SK-N-SH treated with all-trans-retinoic acid at 6 μM for 48 hours (cell line): ENCODE measurements at regions not wholly inside any gene's neighbourhood (a gene's known extent, or its start where the extent isn't known, plus 50 kb on each side); places are given as distances from the start of the nearest gene placed in this dataset.

Experiments
- ATAC-seq: fragments of 200-7000 bp; cut with Tn5 transposase; 3 replicates; pipeline ENCODE4 v1.9.1; 2020; ENCODE audit warnings: mild to moderate bottlenecking, moderate library complexity
- ARNTL ChIP-seq: fragments of 450-650 bp; formaldehyde crosslinking; IDR thresholded peaks from 2 replicates; pipeline ENCODE4 v1.5.0; 2020; ENCODE audit warnings: low read depth, mild to moderate bottlenecking, moderate library complexity, borderline replicate concordance
- CREB5 ChIP-seq: fragments of 250-450 bp; sonication (Bioruptor Pico); IDR thresholded peaks from 2 replicates; pipeline ENCODE4 v1.5.1; 2020; ENCODE audit warnings: low read depth, mild to moderate bottlenecking, moderate library complexity
- CSDC2 ChIP-seq: fragments of 250-450 bp; sonication (Bioruptor Pico); IDR thresholded peaks from 2 replicates; pipeline ENCODE4 v1.5.0; 2020; ENCODE audit warnings: mild to moderate bottlenecking, moderate library complexity
- ESRRG ChIP-seq: fragments of 250-450 bp; sonication (Bioruptor Pico); IDR thresholded peaks from 2 replicates; pipeline ENCODE4 v1.6.1; 2021; ENCODE audit warnings: mild to moderate bottlenecking
- GLIS3 ChIP-seq: fragments of 250-450 bp; sonication (Bioruptor Pico); IDR thresholded peaks from 2 replicates; pipeline ENCODE4 v1.5.0; 2020; ENCODE audit warnings: mild to moderate bottlenecking, moderate library complexity
- OSR1 ChIP-seq: fragments of 250-450 bp; sonication (Bioruptor Pico); IDR thresholded peaks from 2 replicates; pipeline ENCODE4 v1.8.0; 2022; ENCODE audit warnings: moderate library complexity, mild to moderate bottlenecking, inconsistent platforms
- POU6F1 ChIP-seq: fragments of 250-450 bp; sonication (Bioruptor Pico); IDR thresholded peaks from 2 replicates; pipeline ENCODE4 v1.8.0; 2021; ENCODE audit warnings: low read depth, mild to moderate bottlenecking, moderate library complexity, borderline replicate concordance
- PPARA ChIP-seq: fragments of 250-450 bp; sonication (Bioruptor Pico); IDR thresholded peaks from 2 replicates; pipeline ENCODE4 v1.5.0; 2020; ENCODE audit warnings: mild to moderate bottlenecking, borderline replicate concordance
- RARB ChIP-seq: fragments of 250-450 bp; sonication (Bioruptor Pico); IDR thresholded peaks from 2 replicates; pipeline ENCODE4 v1.8.0; 2021; ENCODE audit warnings: mild to moderate bottlenecking, moderate library complexity
- SNAI2 ChIP-seq: fragments of 250-450 bp; sonication (Bioruptor Pico); IDR thresholded peaks from 2 replicates; pipeline ENCODE4 v1.5.0; 2020; ENCODE audit warnings: mild to moderate bottlenecking, moderate library complexity
- TCF4 ChIP-seq: fragments of 250-450 bp; sonication (Bioruptor Pico); IDR thresholded peaks from 2 replicates; pipeline ENCODE4 v1.8.0; 2021; ENCODE audit warnings: mild to moderate bottlenecking, moderate library complexity, borderline replicate concordance
- TOX ChIP-seq: fragments of 250-450 bp; sonication (Bioruptor Pico); IDR thresholded peaks from 2 replicates; pipeline ENCODE4 v1.8.0; 2021; ENCODE audit warnings: mild to moderate bottlenecking, moderate library complexity, borderline replicate concordance
- TSHZ2 ChIP-seq: fragments of 250-450 bp; sonication (Bioruptor Pico); IDR thresholded peaks from 2 replicates; pipeline ENCODE4 v1.5.0; 2020; ENCODE audit warnings: mild to moderate bottlenecking, moderate library complexity
- ZC3H10 ChIP-seq: fragments of 250-450 bp; sonication (Bioruptor Pico); IDR thresholded peaks from 2 replicates; pipeline ENCODE4 v1.5.1; 2021; ENCODE audit warnings: mild to moderate bottlenecking, moderate library complexity
- ZFP3 ChIP-seq: fragments of 250-450 bp; sonication (Bioruptor Pico); IDR thresholded peaks from 2 replicates; pipeline ENCODE4 v1.5.0; 2020; ENCODE audit warnings: mild to moderate bottlenecking, moderate library complexity
- ZNF565 ChIP-seq: fragments of 450-650 bp; formaldehyde crosslinking; conservative IDR thresholded peaks from 2 replicates; pipeline ENCODE4 v1.5.0; 2020; ENCODE audit warnings: low read depth, mild to moderate bottlenecking, moderate library complexity
- ZNF70 ChIP-seq: fragments of 450-650 bp; formaldehyde crosslinking; IDR thresholded peaks from 2 replicates; pipeline ENCODE4 v1.5.0; 2020; ENCODE audit warnings: mild to moderate bottlenecking, moderate library complexity
- ZNF8 ChIP-seq: fragments of 450-650 bp; formaldehyde crosslinking; IDR thresholded peaks from 2 replicates; pipeline ENCODE4 v1.5.0; 2020; ENCODE audit warnings: mild to moderate bottlenecking, moderate library complexity
- TF ChIP-seq, protein P1 (sequence below): fragments of 250-450 bp; sonication (Bioruptor Pico); IDR thresholded peaks from 2 replicates; pipeline ENCODE4 v1.5.1; 2021; ENCODE audit warnings: mild to moderate bottlenecking, moderate library complexity
- TF ChIP-seq, protein P2 (sequence below): fragments of 250-450 bp; sonication (Bioruptor Pico); IDR thresholded peaks from 2 replicates; pipeline ENCODE4 v1.8.0; 2020; ENCODE audit warnings: mild to moderate bottlenecking, moderate library complexity, borderline replicate concordance

DNA sequence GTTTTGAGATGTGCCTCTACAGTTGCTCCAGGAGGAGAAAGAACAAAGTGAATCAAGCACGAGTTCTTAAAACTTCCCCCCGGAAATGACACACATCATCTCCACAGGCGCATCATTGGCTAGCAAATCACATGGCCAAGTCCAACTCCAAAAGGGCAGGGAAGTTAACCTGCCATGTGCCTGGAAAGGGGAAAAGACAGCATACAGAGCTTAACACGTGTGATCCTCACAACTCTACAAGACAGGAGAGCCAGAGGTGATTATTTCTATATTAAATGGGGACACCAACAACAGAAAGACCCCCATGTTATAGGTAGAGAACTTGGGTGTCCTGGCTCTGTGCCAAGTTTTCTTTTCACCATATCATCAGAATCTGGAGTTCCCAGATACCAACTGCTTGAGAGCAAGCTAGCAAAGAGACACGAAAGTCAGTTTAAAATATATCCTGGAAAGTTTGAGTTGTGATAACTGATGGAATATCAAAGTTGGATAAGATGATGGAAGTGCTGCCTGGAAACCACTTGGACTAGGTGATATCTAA lies 871.1 kb downstream of the UQCRFS1 start (continued):
- TF ChIP-seq TSHZ2 (CRISPR knock-in tag) (no peak), ARNTL (CRISPR knock-in tag) (no peak), ZNF8 (no peak), PPARA (CRISPR knock-in tag) (no peak), ZNF565 (CRISPR knock-in tag) (no peak)

- TF ChIP-seq PPARA (CRISPR knock-in tag) = no peak
- no peak for TF ChIP-seq ZC3H10 (CRISPR knock-in tag)
- no peak for TF ChIP-seq SNAI2 (CRISPR knock-in tag)
- no peak for TF ChIP-seq POU6F1 (CRISPR knock-in tag)
- no peak for TF ChIP-seq ZFP3 (CRISPR knock-in tag)
- no peak for TF ChIP-seq ZNF565 (CRISPR knock-in tag)
- TF ChIP-seq CSDC2 (CRISPR knock-in tag) = no peak
- TF ChIP-seq, protein P1, sequence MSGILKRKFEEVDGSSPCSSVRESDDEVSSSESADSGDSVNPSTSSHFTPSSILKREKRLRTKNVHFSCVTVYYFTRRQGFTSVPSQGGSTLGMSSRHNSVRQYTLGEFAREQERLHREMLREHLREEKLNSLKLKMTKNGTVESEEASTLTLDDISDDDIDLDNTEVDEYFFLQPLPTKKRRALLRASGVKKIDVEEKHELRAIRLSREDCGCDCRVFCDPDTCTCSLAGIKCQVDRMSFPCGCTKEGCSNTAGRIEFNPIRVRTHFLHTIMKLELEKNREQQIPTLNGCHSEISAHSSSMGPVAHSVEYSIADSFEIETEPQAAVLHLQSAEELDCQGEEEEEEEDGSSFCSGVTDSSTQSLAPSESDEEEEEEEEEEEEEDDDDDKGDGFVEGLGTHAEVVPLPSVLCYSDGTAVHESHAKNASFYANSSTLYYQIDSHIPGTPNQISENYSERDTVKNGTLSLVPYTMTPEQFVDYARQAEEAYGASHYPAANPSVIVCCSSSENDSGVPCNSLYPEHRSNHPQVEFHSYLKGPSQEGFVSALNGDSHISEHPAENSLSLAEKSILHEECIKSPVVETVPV (CRISPR knock-in tag) = no peak
- no peak for TF ChIP-seq GLIS3 (CRISPR knock-in tag)
- TF ChIP-seq TOX = no peak
- TF ChIP-seq RARB (CRISPR knock-in tag) = no peak
- no peak for TF ChIP-seq OSR1
- no peak for TF ChIP-seq TCF4
- no peak for TF ChIP-seq CREB5 (CRISPR knock-in tag)
- no peak for TF ChIP-seq ZNF70 (CRISPR knock-in tag)
- no peak for TF ChIP-seq TSHZ2 (CRISPR knock-in tag)
- TF ChIP-seq, protein P2, sequence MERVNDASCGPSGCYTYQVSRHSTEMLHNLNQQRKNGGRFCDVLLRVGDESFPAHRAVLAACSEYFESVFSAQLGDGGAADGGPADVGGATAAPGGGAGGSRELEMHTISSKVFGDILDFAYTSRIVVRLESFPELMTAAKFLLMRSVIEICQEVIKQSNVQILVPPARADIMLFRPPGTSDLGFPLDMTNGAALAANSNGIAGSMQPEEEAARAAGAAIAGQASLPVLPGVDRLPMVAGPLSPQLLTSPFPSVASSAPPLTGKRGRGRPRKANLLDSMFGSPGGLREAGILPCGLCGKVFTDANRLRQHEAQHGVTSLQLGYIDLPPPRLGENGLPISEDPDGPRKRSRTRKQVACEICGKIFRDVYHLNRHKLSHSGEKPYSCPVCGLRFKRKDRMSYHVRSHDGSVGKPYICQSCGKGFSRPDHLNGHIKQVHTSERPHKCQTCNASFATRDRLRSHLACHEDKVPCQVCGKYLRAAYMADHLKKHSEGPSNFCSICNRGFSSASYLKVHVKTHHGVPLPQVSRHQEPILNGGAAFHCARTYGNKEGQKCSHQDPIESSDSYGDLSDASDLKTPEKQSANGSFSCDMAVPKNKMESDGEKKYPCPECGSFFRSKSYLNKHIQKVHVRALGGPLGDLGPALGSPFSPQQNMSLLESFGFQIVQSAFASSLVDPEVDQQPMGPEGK (CRISPR knock-in tag) = no peak
- TF ChIP-seq ESRRG (CRISPR knock-in tag) = no peak
- no peak for TF ChIP-seq ZNF8
- no peak for TF ChIP-seq ARNTL (CRISPR knock-in tag)
- ATAC-seq = no peak
Measured at GRCh38 chr19:28334419-28334818, 878.5 kb downstream of the UQCRFS1 start.
